Bronchial epithelial cell (primary cell): ENCODE measurements at regions not wholly inside any gene's neighbourhood (a gene's known extent, or its start where the extent isn't known, plus 50 kb on each side); places are given as distances from the start of the nearest gene placed in this dataset.

Source experiments
- DNase-seq: peaks from one replicate; pipeline ENCODE4 v3.0.0-alpha.2; 2010; ENCODE audit warnings: low read depth
- FAIRE-seq: peaks from 2 replicates; lab custom pipeline; 2011; peaks lifted over from hg19 to GRCh38; lab: Jason Lieb, UNC
- H3K27me3 ChIP-seq: 2 replicates; pipeline ENCODE4 v1.5.1; 2011; ENCODE audit warnings: low read length; ENCODE audit not compliant: control insufficient read depth, insufficient read depth
- H3K36me3 ChIP-seq: 2 replicates; pipeline ENCODE4 v1.5.1; 2011; ENCODE audit warnings: low read length; ENCODE audit not compliant: control insufficient read depth, insufficient read depth
- H3K4me3 ChIP-seq: 2 replicates; pipeline ENCODE4 v1.5.1; 2011; ENCODE audit warnings: mild to moderate bottlenecking, low read depth, low read length, control low read depth
- CTCF ChIP-seq: IDR thresholded peaks from 2 replicates; pipeline ENCODE4 v1.5.1; 2011; ENCODE audit warnings: mild to moderate bottlenecking, moderate library complexity, low read length, control low read depth, inconsistent platforms; ENCODE audit not compliant: insufficient read depth, severe bottlenecking

- FAIRE-seq (no peak), DNase-seq (no peak)
- no peak for TF ChIP-seq CTCF
- Histone ChIP-seq H3K36me3 (no peaks in the 10 kb centered on the region), H3K4me3 (no peak overlapping the region), H3K27me3 (no peaks in the 10 kb centered on the region)
Observed at GRCh38 chr9:89734600-89735041, 129.8 kb downstream of the GADD45G start.

- Histone ChIP-seq H3K27me3 (no peaks in the 10 kb centered on the region), H3K4me3 (no peak overlapping the region), H3K36me3 (no peaks in the 10 kb centered on the region)
- FAIRE-seq (no peak), DNase-seq (no peak)
- TF ChIP-seq CTCF: no peak
Observed at GRCh38 chr9:89738137-89738932, 133.5 kb downstream of the GADD45G start.

- no peak for DNase-seq
- FAIRE-seq: no peak
Observed at GRCh38 chr9:89739511-89739910, 134.7 kb downstream of the GADD45G start.

GRCh38 chr9:89739916-89740315, 135.1 kb downstream of the GADD45G start:
- FAIRE-seq (no peak), DNase-seq (no peak)
- TF ChIP-seq CTCF: no peak
- H3K27me3 ChIP-seq: no peaks in the 10 kb centered on the region
- no peaks in the 10 kb centered on the region for H3K36me3 ChIP-seq
- H3K4me3 ChIP-seq: no peak overlapping the region

More at GRCh38 chr9:89739511-89739910, 134.7 kb downstream of the GADD45G start:
- TF ChIP-seq CTCF: no peak
- H3K4me3 ChIP-seq: no peak overlapping the region
- no peaks in the 10 kb centered on the region for H3K27me3 ChIP-seq
- H3K36me3 ChIP-seq: no peaks in the 10 kb centered on the region

- Histone ChIP-seq H3K27me3 (no peaks in the 10 kb centered on the region), H3K36me3 (no peaks in the 10 kb centered on the region), H3K4me3 (no peak overlapping the region)
- no peak for TF ChIP-seq CTCF
- FAIRE-seq (no peak), DNase-seq (no peak)
Observed at GRCh38 chr9:89740722-89741121, 135.9 kb downstream of the GADD45G start.

- DNase-seq (no peak), FAIRE-seq (no peak)
- no peak for TF ChIP-seq CTCF
- H3K27me3 ChIP-seq: no peaks in the 10 kb centered on the region
- H3K36me3 ChIP-seq: no peaks in the 10 kb centered on the region
- no peak overlapping the region for H3K4me3 ChIP-seq
Observed at GRCh38 chr9:89742660-89743059, 137.8 kb downstream of the GADD45G start.
